NCI-H2227 (cell line): ENCODE measurements at regions not wholly inside any gene's neighbourhood (a gene's known extent, or its start where the extent isn't known, plus 50 kb on each side); places are given as distances from the start of the nearest gene placed in this dataset.

Source experiments
- DNase-seq: peaks from one replicate; lab custom pipeline; 2025; ENCODE audit not compliant: unreplicated experiment; lab: John Stamatoyannopoulos, UW

- DNase-seq = no peak
Observed at GRCh38 chr2:219893541-219893940, 266.1 kb downstream of the SLC4A3 start.

GRCh38 chr2:219897456-219897855, 270.0 kb downstream of the SLC4A3 start:
- DNase-seq = no peak

GRCh38 chr2:219901155-219901554, 273.7 kb downstream of the SLC4A3 start:
- DNase-seq = no peak

- no peak for DNase-seq
Observed at GRCh38 chr2:219902891-219903552, 275.6 kb downstream of the SLC4A3 start.

- no peak for DNase-seq
Observed at GRCh38 chr2:219905640-219906039, 278.2 kb downstream of the SLC4A3 start.

GRCh38 chr2:219906114-219907010, 278.9 kb downstream of the SLC4A3 start:
- DNase-seq = peak; percentile 3

GRCh38 chr2:219907011-219907365, 279.6 kb downstream of the SLC4A3 start:
- DNase-seq = no peak

GRCh38 chr2:219908538-219908937, 281.1 kb downstream of the SLC4A3 start:
- DNase-seq = no peak

GRCh38 chr2:219911541-219911940, 284.1 kb downstream of the SLC4A3 start:
- DNase-seq = no peak

GRCh38 chr2:219912491-219912921, 285.1 kb downstream of the SLC4A3 start:
- DNase-seq = peak; percentile 14

- DNase-seq = no peak
Observed at GRCh38 chr2:219914577-219914976, 287.1 kb downstream of the SLC4A3 start.

- no peak for DNase-seq
Observed at GRCh38 chr2:219916281-219916680, 288.9 kb downstream of the SLC4A3 start.

GRCh38 chr2:219916726-219917440, 289.5 kb downstream of the SLC4A3 start:
- no peak for DNase-seq

GRCh38 chr2:219918254-219918653, 290.8 kb downstream of the SLC4A3 start:
- DNase-seq = no peak

GRCh38 chr2:219918944-219919343, 291.5 kb downstream of the SLC4A3 start:
- DNase-seq = no peak

GRCh38 chr2:219919506-219919905, 292.1 kb downstream of the SLC4A3 start:
- DNase-seq = no peak

- no peak for DNase-seq
Observed at GRCh38 chr2:219929835-219930234, 302.4 kb downstream of the SLC4A3 start.

- DNase-seq = no peak
Observed at GRCh38 chr2:219939647-219940046, 312.2 kb downstream of the SLC4A3 start.

- no peak for DNase-seq
Observed at GRCh38 chr2:219944866-219945265, 317.4 kb downstream of the SLC4A3 start.

- no peak for DNase-seq
Observed at GRCh38 chr2:219946021-219946420, 318.6 kb downstream of the SLC4A3 start.

GRCh38 chr2:219946529-219946928, 319.1 kb downstream of the SLC4A3 start:
- DNase-seq = no peak

GRCh38 chr2:219947575-219947974, 320.1 kb downstream of the SLC4A3 start:
- no peak for DNase-seq
